ENCODE measurements at regions not wholly inside any gene's neighbourhood (a gene's known extent, or its start where the extent isn't known, plus 50 kb on each side); places are given as distances from the start of the nearest gene placed in this dataset.

- TF ChIP-seq CTCF (IDR thresholded peaks at IDR 0.05) (no peak), EZH2 (IDR thresholded peaks at IDR 0.05) (no peak), EZH2phosphoT487 (IDR thresholded peaks at IDR 0.05) (no peak)
Observed at GRCh38 chr6:149152521-149152920, 165.0 kb upstream of the TAB2 start.
